NCI-H1105 treated with DMSO at 0.1 percent for 48 hours (cell line): ENCODE measurements at regions not wholly inside any gene's neighbourhood (a gene's known extent, or its start where the extent isn't known, plus 50 kb on each side); places are given as distances from the start of the nearest gene placed in this dataset.

Source experiments
- DNase-seq: peaks from one replicate; lab custom pipeline; 2025; lab: John Stamatoyannopoulos, UW

- no peak for DNase-seq
Observed at GRCh38 chr4:162350331-162350730, 186.5 kb upstream of the FSTL5 start.

GRCh38 chr4:162349395-162349794 lies 185.6 kb upstream of the FSTL5 start:
- no peak for DNase-seq

- DNase-seq, result no peak
Observed at GRCh38 chr4:162347842-162348213, 184.0 kb upstream of the FSTL5 start.

- no peak for DNase-seq
Observed at GRCh38 chr4:162347156-162347841, 183.5 kb upstream of the FSTL5 start.

GRCh38 chr4:162343967-162344366 lies 180.2 kb upstream of the FSTL5 start:
- DNase-seq, result no peak

GRCh38 chr4:162341533-162341932 lies 177.7 kb upstream of the FSTL5 start:
- DNase-seq, result no peak

- DNase-seq, result no peak
Observed at GRCh38 chr4:162323919-162324318, 160.1 kb upstream of the FSTL5 start.

- no peak for DNase-seq
Observed at GRCh38 chr4:162322054-162322453, 158.3 kb upstream of the FSTL5 start.

- DNase-seq, result no peak
Observed at GRCh38 chr4:162285753-162286152, 122.0 kb upstream of the FSTL5 start.

GRCh38 chr4:162282684-162283083 lies 118.9 kb upstream of the FSTL5 start:
- DNase-seq, result no peak

- peak; percentile 6 for DNase-seq
Observed at GRCh38 chr4:162274354-162274753, 110.6 kb upstream of the FSTL5 start.

GRCh38 chr4:162272215-162272614 lies 108.4 kb upstream of the FSTL5 start:
- no peak for DNase-seq

GRCh38 chr4:162268911-162269310 lies 105.1 kb upstream of the FSTL5 start:
- no peak for DNase-seq

GRCh38 chr4:162265802-162266201 lies 102.0 kb upstream of the FSTL5 start:
- DNase-seq, result no peak

GRCh38 chr4:162245051-162245450 lies 81.3 kb upstream of the FSTL5 start:
- DNase-seq, result no peak

- DNase-seq, result no peak
Observed at GRCh38 chr4:162241857-162242256, 78.1 kb upstream of the FSTL5 start.

- no peak for DNase-seq
Observed at GRCh38 chr4:162239992-162240769, 76.4 kb upstream of the FSTL5 start.

- no peak for DNase-seq
Observed at GRCh38 chr4:162237676-162238075, 73.9 kb upstream of the FSTL5 start.

- no peak for DNase-seq
Observed at GRCh38 chr4:162234595-162234994, 70.8 kb upstream of the FSTL5 start.

GRCh38 chr4:162232349-162232748 lies 68.5 kb upstream of the FSTL5 start:
- no peak for DNase-seq

GRCh38 chr4:162229670-162230069 lies 65.9 kb upstream of the FSTL5 start:
- DNase-seq, result no peak

- no peak for DNase-seq
Observed at GRCh38 chr4:162221148-162221547, 57.3 kb upstream of the FSTL5 start.
